ENCODE measurements at regions not wholly inside any gene's neighbourhood (a gene's known extent, or its start where the extent isn't known, plus 50 kb on each side); places are given as distances from the start of the nearest gene placed in this dataset.
"Not testable (repeated sequence)": the region's sequence is repeated elsewhere in the genome, so short reads cannot be mapped to it uniquely, and the experiment has no call there.

GRCh38 chr2:236764716-236765115 is 195.1 kb downstream of the ACKR3 start:
- DNase-seq (ENCODE audit: extremely low read depth, low read depth, low spot score), result no peak

- no peak for DNase-seq (ENCODE audit: extremely low read depth, low read depth, low spot score)
Observed at GRCh38 chr2:236765478-236765877, 195.9 kb downstream of the ACKR3 start.

GRCh38 chr2:236766850-236767249 is 197.2 kb downstream of the ACKR3 start:
- no peak for DNase-seq (ENCODE audit: extremely low read depth, low read depth, low spot score)

- DNase-seq (ENCODE audit: extremely low read depth, low read depth, low spot score), result no peak
Observed at GRCh38 chr2:236767941-236768340, 198.3 kb downstream of the ACKR3 start.

GRCh38 chr2:236768393-236769140 is 198.9 kb downstream of the ACKR3 start:
- no peak for DNase-seq (ENCODE audit: extremely low read depth, low read depth, low spot score)

- no peak for DNase-seq (ENCODE audit: extremely low read depth, low read depth, low spot score)
Observed at GRCh38 chr2:236769981-236770671, 200.5 kb downstream of the ACKR3 start.

- DNase-seq (ENCODE audit: extremely low read depth, low read depth, low spot score), result no peak
Observed at GRCh38 chr2:236772220-236772837, 202.7 kb downstream of the ACKR3 start.

- no peak for DNase-seq (ENCODE audit: extremely low read depth, low read depth, low spot score)
Observed at GRCh38 chr2:236773206-236773605, 203.6 kb downstream of the ACKR3 start.

- DNase-seq (ENCODE audit: extremely low read depth, low read depth, low spot score), result no peak
Observed at GRCh38 chr2:236774171-236774570, 204.5 kb downstream of the ACKR3 start.

- no peak for DNase-seq (ENCODE audit: extremely low read depth, low read depth, low spot score)
Observed at GRCh38 chr2:236775511-236775910, 205.9 kb downstream of the ACKR3 start.

- DNase-seq (ENCODE audit: extremely low read depth, low read depth, low spot score), result no peak
Observed at GRCh38 chr2:236776206-236776605, 206.6 kb downstream of the ACKR3 start.

- peak; percentile 3 for DNase-seq (ENCODE audit: extremely low read depth, low read depth, low spot score)
Observed at GRCh38 chr2:236776695-236777251, 207.1 kb downstream of the ACKR3 start.

- no peak for DNase-seq (ENCODE audit: extremely low read depth, low read depth, low spot score)
Observed at GRCh38 chr2:236777408-236777807, 207.8 kb downstream of the ACKR3 start.

GRCh38 chr2:236781933-236782816 is 212.6 kb downstream of the ACKR3 start:
- DNase-seq (ENCODE audit: extremely low read depth, low read depth, low spot score), result no peak

- no peak for DNase-seq (ENCODE audit: extremely low read depth, low read depth, low spot score)
Observed at GRCh38 chr2:236782938-236783337, 213.3 kb downstream of the ACKR3 start.

- no peak for DNase-seq (ENCODE audit: extremely low read depth, low read depth, low spot score)
Observed at GRCh38 chr2:236783417-236784020, 213.9 kb downstream of the ACKR3 start.

GRCh38 chr2:236785611-236786057 is 216.0 kb downstream of the ACKR3 start:
- no peak for DNase-seq (ENCODE audit: extremely low read depth, low read depth, low spot score)

GRCh38 chr2:236786751-236787150 is 217.1 kb downstream of the ACKR3 start:
- DNase-seq (ENCODE audit: extremely low read depth, low read depth, low spot score), result no peak

GRCh38 chr2:236787376-236787775 is 217.8 kb downstream of the ACKR3 start:
- DNase-seq (ENCODE audit: extremely low read depth, low read depth, low spot score), result not testable (repeated sequence)

- no peak for DNase-seq (ENCODE audit: extremely low read depth, low read depth, low spot score)
Observed at GRCh38 chr2:236787885-236788284, 218.3 kb downstream of the ACKR3 start.

All from glomerular endothelial cell (primary cell).